ENCODE measurements at regions not wholly inside any gene's neighbourhood (a gene's known extent, or its start where the extent isn't known, plus 50 kb on each side); places are given as distances from the start of the nearest gene placed in this dataset.

DNA sequence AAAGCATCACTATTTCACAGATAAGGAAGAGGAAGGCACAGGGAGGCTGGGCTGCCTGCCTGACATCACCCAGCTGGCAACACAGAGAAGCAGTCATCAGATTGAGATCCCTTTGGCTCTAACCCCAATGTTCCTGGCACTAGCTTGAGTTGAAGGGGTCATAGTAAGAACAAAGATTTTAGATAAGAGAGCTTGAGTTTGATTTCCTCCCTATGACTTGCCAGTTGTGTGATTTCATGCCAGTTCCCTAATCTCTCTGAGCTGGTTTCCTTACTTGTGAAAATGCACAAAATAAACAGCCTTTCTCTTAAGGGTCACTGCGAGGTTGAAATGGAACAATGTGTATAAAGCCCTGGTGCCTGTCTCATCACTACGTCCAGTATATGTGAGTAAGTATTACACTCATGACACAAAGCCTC, 475.4 kb upstream of the HS3ST1 start:
- TF ChIP-seq HNF4A (conservative IDR thresholded peaks at IDR 0.05), result no peak
- TF ChIP-seq, protein P1, sequence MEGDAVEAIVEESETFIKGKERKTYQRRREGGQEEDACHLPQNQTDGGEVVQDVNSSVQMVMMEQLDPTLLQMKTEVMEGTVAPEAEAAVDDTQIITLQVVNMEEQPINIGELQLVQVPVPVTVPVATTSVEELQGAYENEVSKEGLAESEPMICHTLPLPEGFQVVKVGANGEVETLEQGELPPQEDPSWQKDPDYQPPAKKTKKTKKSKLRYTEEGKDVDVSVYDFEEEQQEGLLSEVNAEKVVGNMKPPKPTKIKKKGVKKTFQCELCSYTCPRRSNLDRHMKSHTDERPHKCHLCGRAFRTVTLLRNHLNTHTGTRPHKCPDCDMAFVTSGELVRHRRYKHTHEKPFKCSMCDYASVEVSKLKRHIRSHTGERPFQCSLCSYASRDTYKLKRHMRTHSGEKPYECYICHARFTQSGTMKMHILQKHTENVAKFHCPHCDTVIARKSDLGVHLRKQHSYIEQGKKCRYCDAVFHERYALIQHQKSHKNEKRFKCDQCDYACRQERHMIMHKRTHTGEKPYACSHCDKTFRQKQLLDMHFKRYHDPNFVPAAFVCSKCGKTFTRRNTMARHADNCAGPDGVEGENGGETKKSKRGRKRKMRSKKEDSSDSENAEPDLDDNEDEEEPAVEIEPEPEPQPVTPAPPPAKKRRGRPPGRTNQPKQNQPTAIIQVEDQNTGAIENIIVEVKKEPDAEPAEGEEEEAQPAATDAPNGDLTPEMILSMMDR (IDR thresholded peaks at IDR 0.05; ENCODE audit: low read depth, low read length, missing input control), result no peak
- TF ChIP-seq, protein P2, sequence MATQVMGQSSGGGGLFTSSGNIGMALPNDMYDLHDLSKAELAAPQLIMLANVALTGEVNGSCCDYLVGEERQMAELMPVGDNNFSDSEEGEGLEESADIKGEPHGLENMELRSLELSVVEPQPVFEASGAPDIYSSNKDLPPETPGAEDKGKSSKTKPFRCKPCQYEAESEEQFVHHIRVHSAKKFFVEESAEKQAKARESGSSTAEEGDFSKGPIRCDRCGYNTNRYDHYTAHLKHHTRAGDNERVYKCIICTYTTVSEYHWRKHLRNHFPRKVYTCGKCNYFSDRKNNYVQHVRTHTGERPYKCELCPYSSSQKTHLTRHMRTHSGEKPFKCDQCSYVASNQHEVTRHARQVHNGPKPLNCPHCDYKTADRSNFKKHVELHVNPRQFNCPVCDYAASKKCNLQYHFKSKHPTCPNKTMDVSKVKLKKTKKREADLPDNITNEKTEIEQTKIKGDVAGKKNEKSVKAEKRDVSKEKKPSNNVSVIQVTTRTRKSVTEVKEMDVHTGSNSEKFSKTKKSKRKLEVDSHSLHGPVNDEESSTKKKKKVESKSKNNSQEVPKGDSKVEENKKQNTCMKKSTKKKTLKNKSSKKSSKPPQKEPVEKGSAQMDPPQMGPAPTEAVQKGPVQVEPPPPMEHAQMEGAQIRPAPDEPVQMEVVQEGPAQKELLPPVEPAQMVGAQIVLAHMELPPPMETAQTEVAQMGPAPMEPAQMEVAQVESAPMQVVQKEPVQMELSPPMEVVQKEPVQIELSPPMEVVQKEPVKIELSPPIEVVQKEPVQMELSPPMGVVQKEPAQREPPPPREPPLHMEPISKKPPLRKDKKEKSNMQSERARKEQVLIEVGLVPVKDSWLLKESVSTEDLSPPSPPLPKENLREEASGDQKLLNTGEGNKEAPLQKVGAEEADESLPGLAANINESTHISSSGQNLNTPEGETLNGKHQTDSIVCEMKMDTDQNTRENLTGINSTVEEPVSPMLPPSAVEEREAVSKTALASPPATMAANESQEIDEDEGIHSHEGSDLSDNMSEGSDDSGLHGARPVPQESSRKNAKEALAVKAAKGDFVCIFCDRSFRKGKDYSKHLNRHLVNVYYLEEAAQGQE (IDR thresholded peaks at IDR 0.05), result no peak
- TF ChIP-seq, protein P3, sequence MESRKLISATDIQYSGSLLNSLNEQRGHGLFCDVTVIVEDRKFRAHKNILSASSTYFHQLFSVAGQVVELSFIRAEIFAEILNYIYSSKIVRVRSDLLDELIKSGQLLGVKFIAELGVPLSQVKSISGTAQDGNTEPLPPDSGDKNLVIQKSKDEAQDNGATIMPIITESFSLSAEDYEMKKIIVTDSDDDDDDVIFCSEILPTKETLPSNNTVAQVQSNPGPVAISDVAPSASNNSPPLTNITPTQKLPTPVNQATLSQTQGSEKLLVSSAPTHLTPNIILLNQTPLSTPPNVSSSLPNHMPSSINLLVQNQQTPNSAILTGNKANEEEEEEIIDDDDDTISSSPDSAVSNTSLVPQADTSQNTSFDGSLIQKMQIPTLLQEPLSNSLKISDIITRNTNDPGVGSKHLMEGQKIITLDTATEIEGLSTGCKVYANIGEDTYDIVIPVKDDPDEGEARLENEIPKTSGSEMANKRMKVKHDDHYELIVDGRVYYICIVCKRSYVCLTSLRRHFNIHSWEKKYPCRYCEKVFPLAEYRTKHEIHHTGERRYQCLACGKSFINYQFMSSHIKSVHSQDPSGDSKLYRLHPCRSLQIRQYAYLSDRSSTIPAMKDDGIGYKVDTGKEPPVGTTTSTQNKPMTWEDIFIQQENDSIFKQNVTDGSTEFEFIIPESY (IDR thresholded peaks at IDR 0.05), result no peak
